DND-41 (cell line): ENCODE measurements at regions not wholly inside any gene's neighbourhood (a gene's known extent, or its start where the extent isn't known, plus 50 kb on each side); places are given as distances from the start of the nearest gene placed in this dataset.

Experiments used
- CTCF ChIP-seq: IDR thresholded peaks from 2 replicates; pipeline ENCODE4 v1.5.1; 2012; ENCODE audit warnings: borderline replicate concordance, low read length, moderate library complexity, mild to moderate bottlenecking; ENCODE audit not compliant: poor library complexity, severe bottlenecking; ENCODE audit errors: extremely low read depth
- EZH2 ChIP-seq: IDR thresholded peaks from 3 replicates; pipeline ENCODE4 v1.6.1; 2012; ENCODE audit warnings: borderline replicate concordance, low read depth, mild to moderate bottlenecking, moderate library complexity, low read length, inconsistent platforms; ENCODE audit not compliant: severe bottlenecking

DNA sequence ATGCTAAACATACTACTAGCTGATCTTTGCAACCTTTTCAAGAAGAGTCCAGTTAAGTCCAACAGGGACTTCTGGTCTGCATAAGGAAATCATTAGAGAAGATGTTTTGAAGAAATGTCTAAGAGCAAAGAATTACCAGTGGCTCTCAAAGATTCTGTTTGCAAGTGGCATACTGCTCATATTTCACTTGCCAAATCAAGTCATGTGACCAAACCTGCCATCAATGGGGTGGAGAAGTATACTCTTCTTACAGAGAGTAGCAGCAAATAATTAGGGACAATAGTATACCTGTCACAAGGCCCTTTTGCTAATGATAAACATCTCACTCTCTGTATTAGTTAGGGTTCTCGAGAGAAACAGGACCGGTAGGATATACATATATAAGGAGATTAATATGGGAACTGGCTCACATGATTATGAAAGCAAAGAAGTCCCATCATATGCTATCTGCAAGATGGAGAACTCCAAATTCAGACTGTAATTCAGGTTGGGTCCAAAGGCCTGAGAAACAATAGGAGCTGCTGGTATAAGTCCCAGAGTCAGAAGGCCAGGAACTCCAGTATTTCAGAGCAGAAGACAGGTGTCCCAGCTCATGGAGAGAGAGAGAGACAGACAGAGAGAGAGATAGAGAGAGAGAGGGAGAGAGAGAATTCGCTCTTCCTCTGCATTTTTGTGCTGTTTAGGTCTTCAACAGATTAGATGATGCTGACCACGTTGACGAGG, 111.5 kb downstream of the LCA5 start:
- TF ChIP-seq CTCF (no peak), EZH2 (no peak)
